GM18907 (cell line): ENCODE measurements at regions not wholly inside any gene's neighbourhood (a gene's known extent, or its start where the extent isn't known, plus 50 kb on each side); places are given as distances from the start of the nearest gene placed in this dataset.

Experiments
- ATAC-seq: cut with Tn5 transposase; IDR thresholded peaks from one replicate; pipeline ENCODE4 v1.9.1; 2021; ENCODE audit warnings: mild to moderate bottlenecking, moderate library complexity; ENCODE audit not compliant: unreplicated experiment

- no peak for ATAC-seq
Measured at GRCh38 chr7:136186281-136186680, 209.1 kb upstream of the MTPN start.

DNA sequence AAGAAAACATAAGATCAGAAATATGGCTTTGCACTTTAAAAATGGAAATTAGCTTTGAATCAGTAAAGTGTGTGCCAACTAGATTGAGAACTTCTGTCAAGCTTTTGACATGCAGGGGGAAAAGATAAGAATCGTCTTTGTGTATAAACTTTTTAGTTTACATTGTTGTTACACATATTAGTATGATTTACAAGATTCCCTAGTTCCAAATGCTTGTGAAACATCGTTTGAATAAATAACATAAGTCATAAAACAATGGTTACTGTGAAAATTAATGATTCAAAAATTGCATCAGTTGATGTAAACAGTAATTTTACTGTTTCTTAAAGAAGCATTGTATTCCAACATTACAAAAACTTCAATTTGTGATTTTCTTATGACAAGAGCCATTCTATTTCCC, 207.6 kb upstream of the MTPN start:
- ATAC-seq = no peak

DNA sequence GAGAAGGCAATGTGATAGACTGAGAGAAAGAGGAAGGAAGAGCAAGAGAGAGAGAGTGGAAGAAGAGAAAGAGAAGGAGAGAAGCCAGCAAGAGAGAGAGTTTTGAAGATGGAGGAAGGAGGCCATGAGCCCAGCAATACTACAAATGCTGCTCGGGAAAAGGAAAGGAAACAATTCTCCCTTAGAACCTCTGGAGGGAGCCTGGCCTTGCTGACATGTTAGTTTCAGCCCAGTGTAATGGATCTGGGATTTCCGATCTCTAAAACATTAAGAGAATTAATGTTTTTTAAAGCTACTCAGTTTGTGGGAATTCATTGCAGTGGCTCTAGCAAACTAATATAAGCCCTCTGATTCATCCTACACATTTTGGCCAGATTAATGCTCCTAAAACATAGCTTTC, 206.8 kb upstream of the MTPN start:
- no peak for ATAC-seq

GRCh38 chr7:136180984-136181383, 203.8 kb upstream of the MTPN start:
- no peak for ATAC-seq

GRCh38 chr7:136179851-136180721, 202.9 kb upstream of the MTPN start:
- no peak for ATAC-seq

DNA sequence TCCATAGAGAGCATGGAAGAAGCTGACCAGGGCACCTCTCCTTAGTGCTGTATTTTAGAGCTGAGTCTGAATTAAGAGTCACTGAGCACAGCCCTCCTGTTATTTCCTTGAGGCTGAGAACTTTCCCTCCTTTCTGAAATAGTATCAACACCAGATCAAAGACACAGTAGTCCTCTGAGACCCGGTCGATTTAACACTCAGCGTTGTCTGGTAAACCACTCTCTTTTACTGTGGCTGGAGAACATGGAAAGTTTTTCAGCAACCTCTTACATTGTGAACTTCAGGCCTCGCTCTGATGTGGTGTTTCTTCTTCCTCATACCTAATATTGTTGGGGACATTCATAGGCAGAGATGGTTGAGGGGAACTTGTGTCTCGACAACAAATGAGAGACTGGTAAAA, 202.0 kb upstream of the MTPN start:
- no peak for ATAC-seq

DNA sequence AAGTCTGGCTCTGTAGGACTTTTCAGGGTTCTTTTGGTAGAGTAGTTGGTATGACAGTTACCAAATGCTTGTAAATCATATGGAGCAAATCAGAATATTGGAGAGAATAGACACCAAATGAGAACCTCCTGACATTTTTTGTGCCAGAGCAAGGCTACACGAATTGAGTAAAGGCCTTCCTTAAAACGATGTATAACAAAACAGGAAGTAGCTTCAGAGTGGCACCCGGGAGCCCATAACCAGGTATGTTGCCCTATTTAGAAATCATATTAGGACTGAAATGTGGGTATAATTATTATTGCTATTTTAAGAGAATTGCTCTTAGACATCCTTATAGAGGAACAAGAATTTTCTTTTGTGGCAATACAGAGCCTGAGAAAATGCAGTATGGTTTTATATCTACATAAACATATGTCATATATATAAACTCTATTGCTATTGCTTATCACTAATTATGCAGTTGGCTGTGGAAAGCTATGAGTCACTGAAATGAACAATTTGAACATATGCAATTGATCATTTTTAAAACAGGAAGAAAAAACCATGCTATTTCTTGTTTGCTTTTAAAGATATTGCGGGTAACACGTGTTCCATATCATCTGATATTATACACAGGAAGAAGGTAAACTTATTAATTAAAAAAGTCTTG, 197.4 kb upstream of the MTPN start:
- no peak for ATAC-seq

GRCh38 chr7:136173874-136174273, 196.7 kb upstream of the MTPN start:
- no peak for ATAC-seq

DNA sequence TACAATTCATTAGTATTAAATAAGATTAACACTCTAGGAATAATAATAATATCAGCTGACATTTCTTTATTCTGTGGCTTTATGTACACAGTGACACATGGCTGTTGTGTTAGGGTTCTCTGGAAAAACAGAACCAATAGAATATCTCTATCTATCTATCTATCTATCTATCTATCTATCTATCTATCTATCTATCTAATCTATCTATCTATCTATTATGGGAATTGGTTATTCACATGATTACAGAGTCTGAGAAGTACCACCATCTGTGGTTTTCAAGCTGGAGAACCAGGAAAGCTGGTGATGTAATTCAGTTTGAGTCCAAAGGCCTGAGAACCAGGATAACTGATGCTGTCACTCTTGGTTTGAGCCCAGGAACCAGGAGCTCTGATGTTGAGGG, 194.1 kb upstream of the MTPN start:
- ATAC-seq = no peak

DNA sequence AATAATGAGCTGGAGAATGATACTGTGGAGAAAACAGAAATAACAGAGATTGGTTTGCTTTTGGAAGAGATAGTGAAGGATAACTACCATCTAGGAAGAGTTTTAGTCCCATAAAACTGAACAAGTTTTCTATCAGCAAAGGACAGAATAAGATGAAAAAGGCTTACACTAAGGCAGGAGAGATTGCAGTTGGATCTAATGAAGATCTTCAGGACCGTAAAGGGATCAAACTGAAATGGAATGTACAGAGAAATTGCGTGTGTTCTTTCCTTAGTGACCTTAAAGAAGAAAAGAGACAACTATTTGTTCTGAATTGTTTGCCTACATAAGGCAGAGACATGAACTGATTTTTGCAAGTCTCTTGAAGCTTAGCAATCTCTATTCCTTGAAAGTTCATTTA, 191.7 kb upstream of the MTPN start:
- ATAC-seq = no peak

DNA sequence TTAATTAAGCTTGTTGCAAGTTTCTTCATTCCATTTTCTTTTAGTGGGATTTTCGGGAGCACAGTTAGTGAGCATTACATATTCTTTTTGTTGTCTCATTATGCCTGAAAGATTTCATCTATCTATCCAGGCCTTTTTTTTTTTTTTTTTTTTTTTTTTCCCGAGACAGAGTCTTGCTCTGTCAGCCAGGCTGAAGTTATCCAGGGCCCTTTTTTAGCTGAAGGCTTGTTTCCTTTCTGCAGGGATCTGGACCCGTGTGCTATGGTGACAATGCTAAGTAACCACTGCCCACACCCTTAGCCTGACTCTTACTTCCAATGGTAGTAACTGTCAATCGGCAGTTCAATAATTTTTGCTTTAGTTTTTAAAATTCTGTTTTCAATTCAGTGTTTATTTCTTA, 190.8 kb upstream of the MTPN start:
- ATAC-seq = no peak

GRCh38 chr7:136166521-136166920, 189.4 kb upstream of the MTPN start:
- ATAC-seq = no peak

DNA sequence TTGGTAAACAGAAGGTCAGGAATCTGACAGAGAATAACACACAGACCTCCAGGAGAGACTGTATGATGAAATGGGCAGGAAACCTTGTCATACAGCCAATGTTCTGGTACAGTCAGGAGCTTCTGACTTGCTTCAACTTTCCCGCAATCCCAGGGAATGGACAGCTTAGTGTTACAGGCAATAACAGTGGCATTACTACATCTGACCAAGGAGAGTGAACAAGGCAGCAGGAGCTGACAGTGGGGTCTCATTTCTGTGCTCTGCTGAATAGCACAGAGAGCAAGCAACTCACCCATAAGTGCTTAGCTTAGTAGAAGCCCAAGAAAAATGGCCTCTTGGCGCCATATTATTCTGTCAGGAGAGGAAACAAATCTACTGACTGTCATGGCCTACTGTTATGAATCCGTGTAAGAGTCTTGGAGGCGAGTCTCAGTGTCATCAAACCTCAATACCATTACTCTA, 186.2 kb upstream of the MTPN start:
- ATAC-seq = no peak

DNA sequence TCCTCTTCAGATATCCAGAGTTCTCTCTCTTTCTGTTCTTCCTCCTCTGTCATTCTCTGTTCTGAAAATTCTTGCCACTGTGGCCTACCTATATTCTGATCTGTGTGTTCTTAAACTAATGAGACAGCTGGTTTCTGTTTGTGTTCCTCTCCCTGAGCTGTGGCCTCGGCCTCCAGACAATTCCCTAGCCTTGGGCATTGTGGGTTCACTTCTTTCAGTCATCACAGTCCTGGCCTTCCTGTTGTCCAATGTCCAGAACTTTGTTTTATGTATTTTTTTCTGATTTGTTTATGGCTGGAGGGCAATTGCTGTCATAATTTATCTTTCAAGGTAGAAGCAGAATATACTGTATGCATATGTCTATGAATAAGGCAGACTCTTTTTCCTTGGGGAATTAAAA, 173.2 kb upstream of the MTPN start:
- no peak for ATAC-seq

DNA sequence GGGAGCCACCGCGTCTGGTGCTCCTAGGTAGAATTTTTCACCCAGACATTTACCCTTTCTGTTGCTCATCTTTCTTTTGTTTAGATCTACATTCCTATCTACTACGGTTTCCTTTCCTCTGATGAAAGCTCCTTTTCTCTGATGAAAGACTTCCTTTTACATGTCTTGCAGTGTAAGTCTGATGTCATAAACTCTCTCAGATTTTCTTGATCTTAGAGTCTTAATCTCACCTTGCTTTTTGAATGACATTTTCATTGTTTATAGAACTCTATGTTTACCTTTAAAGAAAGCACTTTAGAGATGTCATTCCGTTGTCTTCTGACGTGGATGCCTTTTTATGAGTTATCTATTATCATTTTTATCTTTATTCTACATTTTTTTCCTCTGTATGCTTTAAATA, 171.8 kb upstream of the MTPN start:
- no peak for ATAC-seq

DNA sequence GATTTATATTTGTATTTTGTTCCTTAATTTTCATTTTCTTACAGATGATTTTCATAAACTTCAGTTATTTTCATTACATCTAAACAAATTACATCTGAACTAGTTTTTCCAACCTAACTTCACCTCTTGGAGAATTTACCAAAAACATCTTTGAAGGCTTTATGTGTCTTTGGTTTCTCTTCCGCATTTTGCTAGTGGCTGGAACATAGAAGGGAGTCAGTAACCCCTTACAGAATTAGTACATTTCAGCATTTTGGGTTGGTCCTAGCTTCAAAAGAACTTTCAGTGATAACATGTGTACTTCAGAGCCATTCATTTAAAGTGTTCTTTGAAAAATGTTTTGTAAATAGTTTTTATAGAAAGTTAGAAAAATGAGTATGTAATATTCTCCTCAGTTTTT, 169.8 kb upstream of the MTPN start:
- no peak for ATAC-seq

GRCh38 chr7:136144182-136144581, 167.0 kb upstream of the MTPN start:
- ATAC-seq = no peak

DNA sequence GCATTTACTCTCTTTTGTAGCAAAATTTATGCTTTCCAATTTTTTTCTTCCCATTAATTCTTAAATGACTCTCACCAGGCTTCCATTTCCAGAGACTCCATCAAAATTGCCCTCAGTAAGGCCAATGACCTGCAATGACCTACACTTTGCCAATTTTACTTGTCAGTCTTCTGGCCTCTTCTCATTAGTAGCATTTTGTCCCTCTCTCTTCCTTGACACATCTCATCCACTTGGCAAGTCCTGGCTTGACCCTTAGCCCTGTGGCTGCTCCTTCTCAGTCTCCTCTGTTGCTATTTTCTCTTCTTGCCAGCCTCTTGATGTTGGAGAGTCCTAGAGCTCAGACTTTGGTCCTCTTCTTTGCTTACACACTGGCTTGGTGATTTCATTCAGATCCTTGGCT, 166.1 kb upstream of the MTPN start:
- no peak for ATAC-seq

GRCh38 chr7:136142583-136142982, 165.4 kb upstream of the MTPN start:
- no peak for ATAC-seq

GRCh38 chr7:136140469-136140868, 163.3 kb upstream of the MTPN start:
- no peak for ATAC-seq

DNA sequence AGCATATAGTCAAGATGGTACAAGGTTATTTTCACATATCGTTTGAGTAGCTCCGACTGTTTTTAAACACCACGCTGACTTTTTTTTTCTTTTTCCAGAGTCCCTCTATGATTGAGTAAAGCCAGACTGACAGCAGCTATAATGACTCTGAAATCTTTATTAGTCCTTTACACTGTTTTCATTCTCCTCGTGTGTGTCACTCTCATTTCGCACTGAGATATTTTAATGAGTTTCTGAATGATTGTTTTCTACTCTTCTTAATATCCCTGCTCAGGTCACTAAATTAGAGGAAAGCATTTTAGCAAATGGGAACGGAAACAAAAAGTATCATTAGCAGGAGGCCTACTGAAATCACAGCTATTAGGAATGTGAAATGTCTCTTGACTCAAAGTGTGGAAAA, 162.3 kb upstream of the MTPN start:
- no peak for ATAC-seq

GRCh38 chr7:136138991-136139390, 161.8 kb upstream of the MTPN start:
- no peak for ATAC-seq
